Middle frontal gyrus (tissue), 1 donor: ENCODE measurements at regions not wholly inside any gene's neighbourhood (a gene's known extent, or its start where the extent isn't known, plus 50 kb on each side); places are given as distances from the start of the nearest gene placed in this dataset.
"Not testable (repeated sequence)": the region's sequence is repeated elsewhere in the genome, so short reads cannot be mapped to it uniquely, and the experiment has no call there.

Source experiments
- DNase-seq: peaks from one replicate; pipeline ENCODE4 v3.0.0-alpha.2; 2015; ENCODE audit warnings: low spot score; ENCODE audit errors: extremely low spot score

DNA sequence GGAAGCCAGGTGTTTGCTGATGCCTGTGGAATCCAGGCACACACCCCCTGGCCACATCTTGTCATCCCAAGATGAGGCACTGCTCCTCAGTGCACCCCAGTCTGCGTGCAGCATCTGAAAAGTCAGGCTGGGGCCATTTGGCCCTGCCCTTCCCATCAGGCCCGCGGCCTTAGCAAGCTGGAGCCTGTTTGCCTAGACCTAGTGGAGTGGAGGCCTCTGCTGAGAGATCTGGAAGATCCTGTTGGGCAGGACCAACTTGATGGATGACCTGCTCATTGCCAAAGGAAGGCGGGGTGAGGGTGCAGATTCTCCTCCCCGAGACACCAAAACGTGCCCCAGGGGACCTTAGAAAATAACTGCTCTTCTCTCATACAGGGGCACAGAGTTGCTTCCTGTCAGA is 220.2 kb downstream of the SHQ1 start:
- DNase-seq = no peak

DNA sequence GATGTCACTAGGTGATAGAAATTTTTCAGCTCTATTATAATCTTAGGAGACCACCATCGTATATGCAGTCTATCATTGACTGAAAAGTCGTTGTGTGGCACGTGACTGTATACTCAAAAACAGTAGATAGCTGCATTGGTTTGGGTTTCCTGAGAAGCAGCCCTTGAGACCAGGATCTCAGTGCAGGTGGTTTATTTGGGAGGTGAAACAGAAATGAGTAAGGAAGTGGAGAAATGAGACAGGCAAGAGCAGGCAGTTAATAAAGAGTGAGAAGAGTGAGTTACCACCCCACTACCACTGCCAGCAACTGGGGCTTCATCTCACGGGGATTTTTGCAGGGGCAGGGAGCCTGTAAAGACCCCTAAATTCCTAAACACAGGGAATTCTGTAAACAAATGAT is 221.0 kb downstream of the SHQ1 start:
- DNase-seq = no peak

DNA sequence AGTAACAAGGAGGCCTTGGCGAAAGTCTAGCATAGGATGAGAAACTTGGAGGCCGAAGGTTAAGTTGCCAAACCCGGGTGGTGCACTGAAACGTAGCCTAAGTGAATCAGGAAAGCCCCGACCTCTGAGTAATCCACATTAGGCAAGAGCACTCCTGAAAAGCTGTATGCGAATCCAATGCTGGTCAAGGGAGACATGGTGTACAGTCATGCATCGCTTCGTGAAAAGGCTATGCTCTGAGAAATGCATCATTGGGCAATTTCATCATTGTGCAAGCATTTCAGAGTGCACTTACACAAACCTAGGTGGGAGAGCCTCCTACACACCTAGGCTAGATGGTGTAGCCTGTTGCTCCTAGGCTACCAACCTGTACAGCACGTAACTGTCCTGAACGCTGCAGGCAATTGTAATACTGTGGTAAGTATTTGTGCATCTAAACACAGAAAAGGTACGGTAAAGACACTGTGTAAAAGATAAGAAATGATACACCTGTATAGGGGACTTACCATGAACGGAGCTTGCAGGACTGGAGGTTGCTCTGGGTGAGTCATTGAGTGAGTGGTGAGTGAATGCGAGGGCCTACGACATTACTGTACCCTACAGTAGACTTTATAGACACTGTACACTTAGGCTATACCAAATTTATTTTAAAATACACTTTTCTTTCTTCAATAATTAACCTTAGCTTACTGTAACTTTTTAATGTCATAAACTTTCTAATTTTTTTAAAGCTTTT is 222.5 kb downstream of the SHQ1 start:
- no peak for DNase-seq

DNA sequence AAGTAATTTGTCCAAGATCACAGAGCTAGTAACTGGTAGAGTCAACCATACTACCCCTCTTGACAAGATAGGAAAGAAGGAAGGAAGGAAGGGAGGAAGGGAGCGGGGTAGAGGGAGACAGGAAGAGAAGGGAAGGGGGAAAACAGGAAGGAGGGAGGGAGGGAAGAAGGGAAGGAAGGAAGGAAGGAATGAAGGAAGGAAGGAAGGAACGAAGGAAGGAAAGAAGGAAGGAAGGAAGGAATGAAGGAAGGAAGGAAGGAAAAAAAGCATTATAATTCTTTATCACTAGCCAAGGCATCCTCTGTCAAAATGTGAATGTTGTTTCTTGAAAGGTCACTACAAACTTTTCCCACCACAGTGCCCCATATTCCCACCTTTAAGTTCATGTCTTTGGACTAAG is 223.6 kb downstream of the SHQ1 start:
- no peak for DNase-seq

DNA sequence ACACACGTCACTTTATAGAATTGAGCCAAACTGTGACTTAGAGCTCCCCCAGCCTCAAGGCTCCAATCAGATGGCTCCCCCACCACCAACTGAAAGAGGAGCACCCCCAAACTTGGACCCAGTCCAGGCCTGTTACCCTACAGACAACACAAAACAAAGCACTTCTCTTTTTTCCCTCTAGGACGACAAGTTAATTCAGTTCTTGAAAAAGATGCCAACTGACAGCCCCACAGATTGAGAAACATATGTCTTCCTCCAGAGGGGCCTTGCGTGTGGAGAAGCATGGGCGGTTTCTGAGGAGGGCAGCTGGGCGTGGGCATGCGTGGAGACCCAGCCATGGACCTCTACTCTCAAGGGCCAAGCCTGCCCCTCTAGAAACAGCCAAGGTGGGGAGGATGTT is 229.5 kb downstream of the SHQ1 start:
- no peak for DNase-seq

DNA sequence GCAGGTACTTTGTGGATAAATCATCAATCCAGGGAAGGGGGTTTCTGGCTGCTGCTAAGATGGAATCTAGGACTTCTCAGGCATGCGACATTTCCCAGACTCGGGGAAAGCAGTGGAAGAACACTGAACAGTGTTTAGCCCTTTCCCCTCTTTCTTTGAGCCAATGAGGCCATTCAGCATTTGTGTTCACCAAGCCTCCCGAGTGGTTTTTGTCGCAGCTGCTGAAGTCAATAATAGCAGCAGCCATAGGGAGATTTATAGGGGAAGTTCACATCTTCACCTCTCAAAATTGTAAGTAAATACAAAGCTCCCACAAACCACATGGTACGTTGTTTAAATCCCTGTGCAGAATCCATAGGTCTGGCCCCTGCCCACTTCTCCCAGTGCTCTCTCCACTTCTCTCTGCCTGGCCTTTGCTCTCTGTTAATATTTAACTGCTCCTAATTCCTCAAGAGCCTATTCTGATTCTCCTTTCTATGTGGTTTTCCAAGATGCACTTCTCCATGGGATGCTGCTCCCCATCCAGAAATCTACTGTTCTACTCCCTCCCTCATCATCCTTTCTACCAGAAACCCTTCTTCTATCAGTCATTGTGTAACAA is 230.7 kb downstream of the SHQ1 start:
- no peak for DNase-seq

DNA sequence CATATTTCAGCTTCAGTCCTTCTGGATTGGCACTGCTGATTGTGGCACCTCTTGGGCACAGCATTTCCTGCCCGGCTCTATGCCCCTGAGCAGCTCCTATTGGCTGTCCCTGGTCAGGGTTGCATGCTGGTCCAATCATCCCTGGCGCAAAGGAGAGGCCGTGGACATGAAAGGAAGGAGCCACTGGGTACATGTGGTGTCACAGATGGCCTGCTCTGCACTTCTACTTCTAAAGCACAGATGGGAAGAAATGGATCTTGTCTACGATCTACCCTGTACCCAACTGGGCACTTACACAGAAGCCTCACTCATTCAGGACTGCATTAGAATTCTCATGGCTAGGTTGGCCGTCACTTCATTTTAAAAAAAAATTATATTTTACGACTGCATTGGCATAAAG is 232.5 kb downstream of the SHQ1 start:
- no peak for DNase-seq

DNA sequence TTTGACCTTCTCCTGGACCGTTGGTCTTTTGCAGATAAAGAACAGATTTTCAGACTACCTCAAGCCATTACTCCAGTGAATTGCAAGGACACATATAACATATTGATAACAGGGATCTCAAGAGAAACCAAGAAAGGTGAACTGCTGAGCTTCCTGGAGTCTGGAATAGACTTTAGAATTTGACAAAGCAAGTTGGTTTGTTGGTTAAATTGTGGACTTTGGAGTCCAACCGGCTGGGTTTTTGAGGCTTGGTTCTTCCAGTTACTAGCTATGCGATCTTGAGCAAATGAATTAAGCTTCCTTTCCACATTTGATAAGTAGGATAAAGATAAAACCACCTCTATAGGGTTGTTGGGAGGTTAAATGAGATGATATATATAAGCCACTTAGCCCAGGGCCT is 233.1 kb downstream of the SHQ1 start:
- no peak for DNase-seq

DNA sequence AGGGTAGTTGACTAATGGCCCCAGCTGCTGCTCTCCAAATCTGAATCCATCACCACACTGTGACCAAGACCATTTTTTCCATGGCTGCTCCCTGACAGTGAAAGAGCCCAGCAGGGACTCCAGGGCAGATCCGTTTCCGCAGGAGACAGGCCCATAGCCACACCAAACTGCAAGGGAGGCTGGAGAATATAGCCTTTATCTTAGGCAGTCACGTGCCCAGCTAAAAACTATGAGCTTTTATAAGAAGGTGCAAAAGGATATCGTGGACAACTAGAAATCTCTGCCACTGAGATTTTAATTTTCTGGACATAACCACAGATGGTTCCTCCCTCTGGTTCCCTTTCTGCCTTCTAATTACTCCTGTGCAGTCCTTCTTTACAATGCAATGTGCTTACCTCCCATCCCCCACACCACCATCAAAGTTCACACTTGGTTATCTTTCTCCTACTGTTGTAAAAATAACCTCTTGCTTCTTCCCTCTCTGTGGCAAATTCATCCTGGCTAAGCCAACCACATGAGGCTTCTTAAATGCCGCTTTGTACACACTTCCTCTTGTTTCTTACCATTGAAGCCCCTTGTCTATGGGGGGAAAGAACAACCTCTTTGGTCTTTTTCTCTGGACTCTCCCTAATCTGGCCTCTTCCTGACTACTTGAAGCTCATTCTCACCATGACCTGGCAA is 233.7 kb downstream of the SHQ1 start:
- DNase-seq = no peak

DNA sequence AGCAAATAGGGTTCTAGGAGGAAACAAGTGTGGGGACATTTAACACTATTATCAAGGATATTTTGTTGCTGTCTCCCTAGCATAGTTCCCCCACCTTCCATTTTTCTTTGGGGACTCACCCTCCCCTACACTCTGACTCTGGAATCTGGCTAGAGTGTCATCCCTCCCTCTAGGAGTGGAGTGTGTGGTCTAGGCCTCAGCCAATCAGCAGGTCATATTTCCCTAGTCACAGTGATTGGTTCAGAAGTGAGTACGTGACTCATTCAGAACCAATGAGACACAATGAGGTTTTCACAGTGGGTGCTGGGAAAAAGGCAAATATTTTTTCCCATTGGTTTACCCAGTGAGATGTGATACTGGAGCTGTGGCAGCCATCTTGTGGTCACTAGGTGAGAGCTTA is 234.4 kb downstream of the SHQ1 start:
- DNase-seq = no peak

DNA sequence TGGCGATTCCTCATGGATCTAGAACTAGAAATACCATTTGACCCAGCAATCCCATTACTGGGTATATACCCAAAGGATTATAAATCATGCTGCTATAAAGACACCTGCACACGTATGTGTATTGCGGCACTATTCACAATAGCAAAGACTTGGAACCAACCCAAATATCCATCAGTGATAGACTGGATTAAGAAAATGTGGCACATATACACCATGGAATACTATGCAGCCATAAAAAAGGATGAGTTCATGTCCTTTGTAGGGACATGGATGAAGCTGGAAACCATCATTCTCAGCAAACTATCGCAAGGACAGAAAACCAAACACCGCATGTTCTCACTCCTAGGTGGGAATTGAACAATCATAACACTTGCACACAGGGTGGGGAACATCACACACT is 239.1 kb downstream of the SHQ1 start:
- DNase-seq = not testable (repeated sequence)

DNA sequence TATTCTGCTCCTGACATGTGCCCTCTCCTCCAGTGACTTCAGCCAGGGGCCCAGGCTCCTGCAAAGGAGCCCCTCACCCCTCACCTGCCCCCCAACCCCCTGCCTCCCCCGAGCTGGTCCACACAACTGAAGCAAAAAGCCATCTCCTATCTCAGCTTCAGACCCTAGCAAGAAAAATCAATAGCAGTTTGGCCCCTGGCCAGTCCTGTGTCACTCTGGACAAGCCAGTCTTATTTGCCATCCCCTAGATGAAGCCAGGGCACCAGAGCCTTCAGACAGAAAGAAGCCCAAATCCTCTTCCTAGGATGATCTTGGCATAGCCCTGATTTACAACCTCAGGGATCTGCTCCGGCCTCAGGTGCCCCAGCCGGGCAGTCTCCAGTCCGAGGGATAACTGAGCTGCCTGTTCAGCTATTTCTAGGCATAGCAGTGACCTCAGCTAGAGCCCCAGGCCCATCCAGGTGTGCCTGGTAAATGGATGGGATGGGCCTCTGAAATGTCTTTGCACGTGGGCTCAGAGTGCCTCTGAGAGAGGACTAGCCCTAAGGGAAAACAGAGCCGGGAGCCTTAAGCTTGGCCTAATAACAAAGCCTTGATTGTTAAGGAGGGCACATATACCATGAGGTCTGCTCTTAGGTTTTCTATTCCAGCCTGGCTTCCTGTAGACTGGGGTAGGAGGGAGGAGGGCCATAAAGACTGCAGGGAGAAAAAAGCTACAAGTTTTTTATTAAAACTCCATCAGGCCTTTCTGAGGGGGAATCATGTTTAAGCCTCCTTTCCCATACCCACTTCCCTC is 242.0 kb downstream of the SHQ1 start:
- DNase-seq = no peak

DNA sequence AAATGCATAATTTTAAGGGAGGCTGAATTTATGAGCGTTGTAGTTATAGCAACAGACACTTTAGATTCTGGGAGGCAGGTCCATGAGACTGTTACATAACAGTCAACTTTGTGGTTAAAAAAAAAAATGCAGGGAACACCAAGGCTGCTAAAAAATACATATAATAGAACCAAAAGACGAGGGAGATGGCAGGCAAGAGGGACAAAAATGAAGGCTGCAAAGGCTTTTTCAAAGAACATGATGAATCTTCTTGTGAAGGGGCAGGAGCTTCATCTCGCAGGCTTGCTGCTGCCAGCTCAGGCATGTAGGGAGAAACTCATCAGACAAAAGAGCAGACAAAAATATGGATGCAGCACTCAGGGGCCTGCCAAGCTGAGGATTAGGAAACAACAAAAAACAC is 243.9 kb downstream of the SHQ1 start:
- DNase-seq = peak; percentile 20

DNA sequence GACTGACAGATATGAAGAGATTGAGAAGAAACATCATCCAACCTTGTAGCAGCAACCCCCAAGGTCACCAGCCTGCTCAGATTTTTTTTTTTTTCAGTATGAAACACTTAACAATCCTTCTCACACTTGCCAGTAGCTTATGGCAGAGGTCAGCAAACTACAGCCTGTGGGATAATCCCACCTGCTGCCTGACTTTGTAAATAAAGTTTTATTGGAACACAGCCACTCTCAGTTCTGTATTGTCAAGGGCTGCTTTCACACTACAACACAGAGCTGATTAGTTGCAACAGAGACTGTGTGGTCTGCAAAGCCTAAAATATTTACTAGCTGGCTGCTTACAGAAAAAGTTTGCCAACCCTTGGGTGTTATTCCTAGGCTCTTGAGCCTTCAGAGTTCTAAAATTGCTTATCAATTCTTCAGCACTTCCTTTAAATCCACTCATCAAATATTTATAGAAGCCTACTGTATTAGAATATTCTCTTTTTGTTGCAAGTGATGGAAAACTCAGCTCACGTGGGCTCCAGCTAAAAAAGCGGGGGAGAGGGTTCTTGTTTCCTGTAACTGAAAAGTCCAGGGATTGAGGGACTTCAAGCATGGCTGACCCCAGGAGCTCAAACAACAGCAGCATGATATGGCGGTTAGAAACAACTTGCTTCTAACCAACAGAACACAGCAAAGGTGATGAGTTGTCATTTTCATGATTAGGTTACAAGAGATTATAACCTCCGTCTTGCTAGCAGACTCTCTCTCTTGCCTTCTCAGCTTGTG is 246.1 kb downstream of the SHQ1 start:
- DNase-seq = no peak

DNA sequence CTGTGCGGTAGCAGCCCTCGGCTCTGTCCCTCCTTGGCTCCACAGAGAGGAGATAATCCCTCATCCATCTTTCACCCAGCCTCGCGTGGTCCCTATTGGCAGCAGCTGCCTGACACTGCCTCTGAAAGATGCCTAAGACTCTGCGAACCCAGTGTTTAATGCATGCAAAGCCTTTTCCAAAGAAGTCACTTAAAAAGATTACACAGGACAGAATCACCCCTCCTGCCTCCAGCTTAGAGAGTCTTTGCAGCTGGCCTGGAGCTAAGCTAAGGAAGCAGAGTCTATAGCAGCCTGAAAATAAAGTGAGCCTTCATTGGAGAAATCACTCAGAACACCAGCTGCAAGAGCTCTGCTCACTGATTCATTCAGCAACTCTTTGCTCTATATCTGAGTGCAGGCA is 247.2 kb downstream of the SHQ1 start:
- no peak for DNase-seq

DNA sequence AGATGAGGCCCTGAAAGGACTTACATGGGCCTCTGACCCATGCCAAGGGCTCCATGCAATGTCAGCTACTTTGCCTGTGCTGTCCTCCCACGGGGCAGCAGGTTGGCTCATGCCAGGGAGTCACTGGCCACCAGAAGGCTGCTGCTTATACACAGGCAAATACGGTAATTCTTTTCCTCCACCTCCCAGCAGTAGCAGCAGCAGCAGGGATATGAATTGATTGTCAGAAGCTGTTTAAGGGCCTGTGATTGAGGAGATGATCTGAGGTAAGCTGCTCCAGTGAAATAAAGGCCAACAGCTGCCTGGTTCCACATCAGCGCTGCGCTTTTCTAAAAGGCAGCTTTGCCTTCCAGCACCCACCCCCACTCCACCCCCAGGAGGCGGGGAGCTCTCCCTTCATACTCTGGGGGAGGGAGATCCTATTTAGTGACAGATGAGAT is 250.5 kb downstream of the SHQ1 start:
- no peak for DNase-seq

DNA sequence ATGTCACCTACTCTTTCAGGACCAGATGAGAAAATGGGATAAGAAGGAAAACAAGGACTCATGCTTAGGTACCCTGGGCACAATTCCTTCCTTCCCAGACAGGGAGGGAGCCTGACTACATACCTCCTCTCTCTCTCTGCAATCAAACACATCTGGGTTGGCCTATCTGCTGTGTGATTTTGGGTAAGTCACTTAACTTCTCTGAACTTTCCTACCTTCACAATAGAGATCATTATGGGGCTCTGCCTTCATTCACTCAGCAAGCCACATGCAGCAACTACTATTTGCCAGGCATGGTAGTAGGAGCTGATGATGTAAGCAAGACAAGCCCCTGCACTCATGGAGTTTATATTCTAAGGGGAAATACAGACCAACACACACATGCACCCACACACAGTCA is 251.2 kb downstream of the SHQ1 start:
- DNase-seq = no peak

DNA sequence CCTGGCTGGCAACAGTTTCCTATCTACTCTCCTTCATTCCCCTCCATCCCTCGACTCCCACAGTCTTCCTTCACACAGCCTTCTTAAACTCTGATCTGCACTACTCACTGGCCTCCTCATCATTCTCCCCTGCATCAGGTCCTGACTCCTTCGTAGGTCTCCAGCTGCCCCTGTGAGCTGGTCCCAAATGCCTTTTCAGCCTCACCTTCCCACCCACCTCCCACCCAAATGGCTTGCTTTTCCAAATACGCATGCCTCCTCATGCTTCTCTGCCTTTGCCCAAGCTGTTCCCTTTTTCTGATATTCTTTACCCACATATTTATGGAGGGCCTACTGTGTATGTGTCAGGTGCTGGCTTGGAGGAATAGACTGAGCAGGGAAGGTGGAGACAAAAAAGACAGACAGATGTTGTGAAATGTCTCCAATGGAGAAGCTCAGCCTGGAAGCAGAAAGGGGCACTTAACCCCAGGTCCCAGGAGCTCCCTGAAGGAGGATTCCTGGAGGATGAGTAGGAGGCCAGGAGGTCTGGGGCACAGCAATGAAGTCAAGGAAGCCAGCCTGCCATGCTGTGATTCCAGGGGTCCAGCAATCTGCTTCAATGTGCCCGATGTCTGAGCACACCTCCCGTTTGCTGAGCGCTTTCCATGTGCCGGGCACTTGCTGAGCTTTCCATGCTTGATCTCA is 252.2 kb downstream of the SHQ1 start:
- DNase-seq = no peak

DNA sequence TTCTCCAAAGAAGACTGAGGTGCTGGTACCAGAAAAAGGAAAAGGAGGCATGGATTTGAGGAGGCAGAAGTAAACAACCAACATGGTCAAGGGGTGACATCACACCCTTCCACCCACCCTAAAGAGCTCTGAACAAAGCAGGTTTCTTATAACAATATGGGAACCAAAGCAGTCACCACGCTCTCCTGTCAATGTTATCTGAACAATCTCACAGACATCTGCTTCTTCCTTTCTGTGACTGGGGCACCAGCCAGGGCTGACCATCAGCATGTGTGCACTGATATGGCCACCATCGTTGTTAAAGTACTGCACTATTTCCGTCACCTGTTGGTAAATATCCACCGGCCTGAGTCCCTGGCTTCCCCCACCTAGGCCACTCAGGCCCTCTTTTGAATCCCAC is 252.9 kb downstream of the SHQ1 start:
- DNase-seq = no peak

DNA sequence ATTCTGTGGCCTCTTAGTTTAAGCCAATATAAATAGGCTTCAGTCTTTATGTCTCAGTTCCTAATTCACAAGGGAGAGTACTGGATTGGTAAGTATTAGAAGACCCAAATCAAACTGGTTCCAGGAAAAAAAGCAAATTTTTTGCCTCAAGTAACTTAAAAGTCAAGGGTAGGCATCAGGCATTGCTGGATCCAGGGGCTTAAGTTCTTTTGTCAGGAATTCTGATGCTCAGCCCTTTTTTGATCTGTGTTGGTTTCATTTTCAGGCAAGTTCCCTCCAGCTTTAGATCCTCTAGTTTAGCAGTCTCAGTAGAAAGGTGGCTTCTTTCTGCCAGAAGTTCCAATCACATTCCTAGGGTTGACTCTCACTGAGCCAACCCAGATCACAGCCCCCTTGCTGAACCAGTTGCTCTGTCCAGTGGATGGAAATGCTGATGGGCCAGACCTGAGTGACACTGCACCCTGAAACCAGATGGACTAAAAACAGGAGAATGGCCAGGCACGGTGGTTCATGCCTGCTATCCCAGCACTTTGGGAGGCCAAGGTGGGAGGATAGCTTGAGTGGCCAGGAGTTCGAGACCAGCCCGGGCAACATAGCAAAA is 253.5 kb downstream of the SHQ1 start:
- no peak for DNase-seq
